IMR-90 (cell line): ENCODE measurements at regions not wholly inside any gene's neighbourhood (a gene's known extent, or its start where the extent isn't known, plus 50 kb on each side); places are given as distances from the start of the nearest gene placed in this dataset.

ENCODE experiments used
- ATAC-seq: fragments of 200-7000 bp; cut with Tn5 transposase; 2 replicates; pipeline ENCODE4 v1.9.1; 2020; ENCODE audit warnings: low read depth, mild to moderate bottlenecking, moderate library complexity
- BruUV-seq: library from RNA; stranded (reverse); fragments of 400-500 nt; replicated peaks from 2 replicates; lab custom pipeline; 2021; lab: Mats Ljungman, UMichigan
- CTCF ChIA-PET: fragments of 300-600 bp; formaldehyde crosslinking; extraction: SDS; loops from one replicate; lab custom pipeline; 2021; ENCODE audit warnings: antibody characterized with exemption; lab: Yijun Ruan, JAX
- POLR2A ChIA-PET: fragments of 300-600 bp; sonication (Branson Sonifier 250); formaldehyde crosslinking; loops from one replicate; lab custom pipeline; 2022; ENCODE audit warnings: antibody characterized with exemption; ENCODE audit not compliant: unreplicated experiment; lab: Charles Lee
- DNase-seq: peaks from one replicate; pipeline ENCODE4 v3.0.0; 2013
- H2AFZ ChIP-seq: replicated peaks from 2 replicates; pipeline ENCODE3; 2013; ENCODE audit warnings: low read length, mild to moderate bottlenecking; ENCODE audit not compliant: poor library complexity
- H2AK5ac ChIP-seq: 2 replicates; pipeline ENCODE4 v1.6.1; 2013; ENCODE audit warnings: low read depth, low read length, inconsistent platforms
- H2AK9ac ChIP-seq: replicated peaks from 2 replicates; pipeline ENCODE3; 2013; ENCODE audit warnings: mild to moderate bottlenecking, low read depth, low read length, moderate library complexity; ENCODE audit not compliant: poor library complexity
- H2BK120ac ChIP-seq: 2 replicates; pipeline ENCODE4 v1.6.1; 2013; ENCODE audit warnings: low read depth, low read length, inconsistent platforms
- H2BK15ac ChIP-seq: 3 replicates; pipeline ENCODE4 v1.6.1; 2013; ENCODE audit warnings: low read depth, low read length, inconsistent platforms
- H2BK20ac ChIP-seq: 2 replicates; pipeline ENCODE4 v1.6.1; 2013; ENCODE audit warnings: low read depth, mild to moderate bottlenecking, inconsistent platforms, low read length, moderate library complexity
- H2BK5ac ChIP-seq: 2 replicates; pipeline ENCODE4 v1.6.1; 2013; ENCODE audit warnings: mild to moderate bottlenecking, low read depth, low read length, inconsistent platforms; ENCODE audit not compliant: poor library complexity, severe bottlenecking
- H3K14ac ChIP-seq: replicated peaks from 2 replicates; pipeline ENCODE4 v1.6.1; 2013; ENCODE audit warnings: low read depth, low read length, inconsistent platforms
- H3K18ac ChIP-seq: 2 replicates; pipeline ENCODE4 v1.6.1; 2013; ENCODE audit warnings: low read depth, low read length, control low read depth
- H3K23ac ChIP-seq: 2 replicates; pipeline ENCODE4 v1.6.1; 2013; ENCODE audit warnings: low read depth, low read length, inconsistent platforms
- H3K27ac ChIP-seq: 2 replicates; pipeline ENCODE4 v1.5.1; 2013; ENCODE audit warnings: mild to moderate bottlenecking, control low read depth, low read length; ENCODE audit not compliant: insufficient read depth
- H3K27me3 ChIP-seq: 2 replicates; pipeline ENCODE4 v1.6.1; 2013; ENCODE audit warnings: low read length; ENCODE audit not compliant: control insufficient read depth, insufficient read depth
- H3K36me3 ChIP-seq: 2 replicates; pipeline ENCODE4 v1.6.1; 2013; ENCODE audit warnings: low read length, mixed read lengths; ENCODE audit not compliant: control insufficient read depth, insufficient read depth
- H3K4ac ChIP-seq: 2 replicates; pipeline ENCODE4 v1.6.1; 2013; ENCODE audit warnings: low read depth, low read length, inconsistent platforms
- H3K4me1 ChIP-seq: 2 replicates; pipeline ENCODE4 v1.6.1; 2013; ENCODE audit warnings: low read length, mixed read lengths; ENCODE audit not compliant: control insufficient read depth, insufficient read depth
- H3K4me2 ChIP-seq: 2 replicates; pipeline ENCODE4 v1.6.1; 2013; ENCODE audit warnings: low read depth, mild to moderate bottlenecking, control low read depth, low read length, moderate library complexity
- H3K4me3 ChIP-seq: 2 replicates; pipeline ENCODE4 v1.5.1; 2013; ENCODE audit warnings: low read depth, mild to moderate bottlenecking, control low read depth, low read length, moderate library complexity; ENCODE audit not compliant: insufficient read depth
- H3K56ac ChIP-seq: 2 replicates; pipeline ENCODE4 v1.6.1; 2013; ENCODE audit warnings: low read length, inconsistent platforms; ENCODE audit not compliant: insufficient read depth; ENCODE audit errors: extremely low read depth
- H3K79me1 ChIP-seq, 2 experiments: 2 replicates each; pipeline ENCODE4 v1.6.1; 2013; ENCODE audit warnings: low read length in 2 of 2, inconsistent platforms in 1 of 2, low read depth in 1 of 2
- H3K9ac ChIP-seq: 2 replicates; pipeline ENCODE4 v1.6.1; 2013; ENCODE audit warnings: low read depth, low read length, control low read depth
- H3K9me1 ChIP-seq: 2 replicates; pipeline ENCODE4 v1.6.1; 2013; ENCODE audit warnings: low read length, inconsistent platforms; ENCODE audit not compliant: insufficient read depth
- H3K9me3 ChIP-seq: 2 replicates; pipeline ENCODE4 v1.6.1; 2013; ENCODE audit warnings: low read length; ENCODE audit not compliant: control insufficient read depth, insufficient read depth
- H4K20me1 ChIP-seq: 2 replicates; pipeline ENCODE4 v1.6.1; 2013; ENCODE audit warnings: low read length, inconsistent platforms; ENCODE audit not compliant: insufficient read depth
- H4K5ac ChIP-seq: 2 replicates; pipeline ENCODE4 v1.6.1; 2013; ENCODE audit warnings: mild to moderate bottlenecking, low read depth, low read length, control low read depth
- H4K8ac ChIP-seq, 2 experiments: 2 replicates each; pipeline ENCODE4 v1.6.1; 2013; ENCODE audit warnings: low read depth in 2 of 2, low read length in 2 of 2, control low read depth in 1 of 2, inconsistent platforms in 1 of 2
- H4K91ac ChIP-seq: 2 replicates; pipeline ENCODE4 v1.6.1; 2013; ENCODE audit warnings: low read depth, low read length, inconsistent platforms; ENCODE audit not compliant: insufficient read depth
- BHLHE40 ChIP-seq: fragments of 150-350 bp; IDR thresholded peaks from 2 replicates; pipeline ENCODE4 v1.6.1; 2016; ENCODE audit warnings: mild to moderate bottlenecking, low read depth, low read length
- CEBPB ChIP-seq: IDR thresholded peaks from 2 replicates; pipeline ENCODE4 v1.6.1; 2012; ENCODE audit warnings: low read depth, low read length, improper control_type of control experiment
- CHD1 ChIP-seq: IDR thresholded peaks from 2 replicates; pipeline ENCODE4 v1.6.1; 2012; ENCODE audit warnings: low read depth, low read length, improper control_type of control experiment
- CTCF ChIP-seq: conservative IDR thresholded peaks from 2 replicates; pipeline ENCODE4 v1.5.1; 2012; ENCODE audit warnings: mild to moderate bottlenecking, low read depth, low read length, improper control_type of control experiment
- FOS ChIP-seq: fragments of 150-350 bp; IDR thresholded peaks from 2 replicates; pipeline ENCODE4 v1.6.1; 2016; ENCODE audit warnings: low read depth, low read length
- MAFK ChIP-seq: IDR thresholded peaks from 2 replicates; pipeline ENCODE4 v1.6.1; 2012; ENCODE audit warnings: low read depth, low read length, improper control_type of control experiment
- MAZ ChIP-seq: IDR thresholded peaks from 2 replicates; pipeline ENCODE4 v1.6.1; 2012; ENCODE audit warnings: low read depth, mild to moderate bottlenecking, low read length, improper control_type of control experiment, moderate library complexity, borderline replicate concordance
- NFE2L2 ChIP-seq: fragments of 150-350 bp; IDR thresholded peaks from 2 replicates; pipeline ENCODE4 v1.6.1; 2016; ENCODE audit warnings: low read depth, mild to moderate bottlenecking, low read length
- POLR2A ChIP-seq: IDR thresholded peaks from 2 replicates; pipeline ENCODE4 v1.6.1; 2012; ENCODE audit warnings: mild to moderate bottlenecking, low read depth, low read length
- RAD21 ChIP-seq: IDR thresholded peaks from 2 replicates; pipeline ENCODE4 v1.6.1; 2012; ENCODE audit warnings: low read length, improper control_type of control experiment
- RCOR1 ChIP-seq: IDR thresholded peaks from 2 replicates; pipeline ENCODE4 v1.6.1; 2012; ENCODE audit warnings: mild to moderate bottlenecking, low read length, improper control_type of control experiment; ENCODE audit not compliant: insufficient replicate concordance
- RFX5 ChIP-seq: IDR thresholded peaks from 2 replicates; pipeline ENCODE4 v1.8.0; 2012; ENCODE audit warnings: low read depth, mild to moderate bottlenecking, low read length, moderate library complexity
- SMC3 ChIP-seq: fragments of 150-350 bp; IDR thresholded peaks from 2 replicates; pipeline ENCODE4 v1.6.1; 2016; ENCODE audit warnings: low read depth, mild to moderate bottlenecking, antibody characterized with exemption, low read length, moderate library complexity
- WGBS, 2 experiments: methylation state at CpG; one replicate each; pipeline versions ENCODE4 v1.1.5 to v1.1.7; 2013; ENCODE audit warnings: missing lambda C conversion rate in 2 of 2; ENCODE audit not compliant: insufficient read length in 1 of 2; ENCODE audit errors: extremely low coverage in 2 of 2; 5-methylcytosine and 5-hydroxymethylcytosine counted together
- dilution Hi-C: fragments of 300-500 bp; cut with HindIII; formaldehyde crosslinking; loops from one replicate; pipeline ENCODE4 v1.14.3; 2018; ENCODE audit warnings: low sequenced_read_pairs; ENCODE audit not compliant: unreplicated experiment
- in situ Hi-C: fragments of 300-500 bp; cut with MboI; formaldehyde crosslinking; loops from 3 replicates; pipeline ENCODE4 v1.14.3; 2019; ENCODE audit warnings: low sequenced_read_pairs, inconsistent platforms, mixed read lengths
- intact Hi-C: fragments of 100-400 bp; cut with micrococcal nuclease; formaldehyde crosslinking; loops from 2 replicates; pipeline ENCODE4 v1.10.0; 2022
- TF ChIP-seq, protein P1 (sequence below): fragments of 150-350 bp; IDR thresholded peaks from 2 replicates; pipeline ENCODE4 v1.6.1; 2016; ENCODE audit warnings: low read depth, mild to moderate bottlenecking, low read length, moderate library complexity, borderline replicate concordance
- TF ChIP-seq, protein P2 (sequence below): fragments of 150-350 bp; IDR thresholded peaks from 2 replicates; pipeline ENCODE4 v1.6.1; 2017; ENCODE audit warnings: mild to moderate bottlenecking, antibody characterized with exemption, low read length, low read depth

DNA sequence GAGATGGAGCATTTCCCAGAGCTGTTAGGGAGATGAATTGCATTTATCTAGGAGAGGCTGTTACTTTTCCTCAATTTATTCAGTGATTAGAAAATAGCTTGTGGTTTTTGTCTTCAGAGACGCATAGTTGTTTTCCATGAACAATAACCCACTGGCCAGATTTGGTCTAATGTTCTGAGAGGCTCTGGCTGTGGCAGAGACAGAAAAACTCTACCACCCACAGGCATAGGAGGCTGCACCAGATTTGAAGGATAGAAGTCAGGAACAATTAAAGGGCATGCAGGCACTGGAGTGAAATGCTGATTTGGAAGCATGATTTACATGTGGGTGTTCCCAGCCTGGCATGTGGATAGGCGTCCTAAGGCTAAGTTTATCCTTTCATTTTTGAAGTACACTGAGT is 143.5 kb downstream of the NFKBIZ start:
- Histone ChIP-seq H3K9me3 (no peaks in the 10 kb centered on the region), H3K56ac (no peak overlapping the region), H2BK120ac (no peak overlapping the region), H3K36me3 (no peaks in the 10 kb centered on the region), H3K18ac (no peak overlapping the region), H3K4ac (no peak overlapping the region), H3K14ac (0 out of 2 replicates have a peak overlapping the region, but pooled peaks have one; percentile 5), H2AFZ (no peak overlapping the region), H3K9me1 (no peaks in the 10 kb centered on the region; the same call in 1 of the 2 replicates), H3K27ac (no peak overlapping the region), H4K91ac (no peak overlapping the region), H2AK5ac (no peak overlapping the region), H2AK9ac (no peak overlapping the region), H3K4me1 (peaks cover 11% of the 10 kb centered on the region), H3K27me3 (no peaks in the 10 kb centered on the region), H3K79me1 (no peaks in the 10 kb centered on the region), H3K4me3 (no peak overlapping the region), H2BK15ac (0 out of 3 replicates have a peak overlapping the region, but pooled peaks have one; percentile 15), H3K9ac (no peak overlapping the region), H2BK20ac (no peak overlapping the region), H4K20me1 (no peaks in the 10 kb centered on the region), H2BK5ac (no peak overlapping the region), H4K8ac (no peak overlapping the region), H3K23ac (no peak overlapping the region), H3K4me2 (no peak overlapping the region), H4K5ac (peak overlapping the region; percentile 57; the same call in 1 of the 2 replicates)
- intact Hi-C loops: no loop called here
- no CpG with 5 or more reads among the region's 2 CpGs for WGBS, 2 experiments
- ATAC-seq (no peak), DNase-seq (no peak)
- ChIA-PET POLR2A (no interaction called here), CTCF (interaction anchor here (0.5 to 0.7 kb wide), 2 partner anchors 10 to 14 kb away, joined by 3 read pairs; no protein-coding TSS in a partner anchor)
- dilution Hi-C loops: no loop called here
- no TSS peak for BruUV-seq
- TF ChIP-seq RAD21 (no peak), CHD1 (no peak), MAFK (no peak), MAZ (no peak), RCOR1 (no peak), FOS (no peak), POLR2A (no peak), BHLHE40 (no peak), SMC3 (no peak), CEBPB (no peak), CTCF (no peak), RFX5 (no peak), NFE2L2 (no peak)
- TF ChIP-seq, protein P1, sequence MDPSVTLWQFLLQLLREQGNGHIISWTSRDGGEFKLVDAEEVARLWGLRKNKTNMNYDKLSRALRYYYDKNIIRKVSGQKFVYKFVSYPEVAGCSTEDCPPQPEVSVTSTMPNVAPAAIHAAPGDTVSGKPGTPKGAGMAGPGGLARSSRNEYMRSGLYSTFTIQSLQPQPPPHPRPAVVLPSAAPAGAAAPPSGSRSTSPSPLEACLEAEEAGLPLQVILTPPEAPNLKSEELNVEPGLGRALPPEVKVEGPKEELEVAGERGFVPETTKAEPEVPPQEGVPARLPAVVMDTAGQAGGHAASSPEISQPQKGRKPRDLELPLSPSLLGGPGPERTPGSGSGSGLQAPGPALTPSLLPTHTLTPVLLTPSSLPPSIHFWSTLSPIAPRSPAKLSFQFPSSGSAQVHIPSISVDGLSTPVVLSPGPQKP: no peak
- TF ChIP-seq, protein P2, sequence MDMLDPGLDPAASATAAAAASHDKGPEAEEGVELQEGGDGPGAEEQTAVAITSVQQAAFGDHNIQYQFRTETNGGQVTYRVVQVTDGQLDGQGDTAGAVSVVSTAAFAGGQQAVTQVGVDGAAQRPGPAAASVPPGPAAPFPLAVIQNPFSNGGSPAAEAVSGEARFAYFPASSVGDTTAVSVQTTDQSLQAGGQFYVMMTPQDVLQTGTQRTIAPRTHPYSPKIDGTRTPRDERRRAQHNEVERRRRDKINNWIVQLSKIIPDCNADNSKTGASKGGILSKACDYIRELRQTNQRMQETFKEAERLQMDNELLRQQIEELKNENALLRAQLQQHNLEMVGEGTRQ: no peak
- in situ Hi-C loops: no loop called here
